ENCODE measurements at regions not wholly inside any gene's neighbourhood (a gene's known extent, or its start where the extent isn't known, plus 50 kb on each side); places are given as distances from the start of the nearest gene placed in this dataset.

DNA sequence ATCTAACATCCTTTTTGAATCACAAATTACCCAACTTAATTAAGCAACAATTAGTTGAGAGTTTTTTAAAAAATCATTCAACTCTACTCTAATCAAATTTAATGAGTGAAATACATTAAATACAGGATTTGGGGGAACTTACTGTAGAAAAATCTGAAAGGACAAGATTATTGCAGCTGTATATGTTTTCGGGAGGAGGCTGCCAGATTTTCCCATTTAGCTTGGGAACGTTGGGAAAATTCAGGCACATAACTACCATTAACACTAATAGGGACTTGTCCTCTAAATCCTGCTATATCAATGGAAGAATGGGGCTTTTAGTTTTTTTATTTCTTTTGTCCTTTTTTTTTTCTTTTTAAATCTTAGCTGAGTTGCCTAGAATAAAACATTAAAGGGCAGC is 691.4 kb upstream of the FZD8 start:
- Histone ChIP-seq H3K27me3 (ENCODE audit: insufficient read depth, low read length, poor library complexity, severe bottlenecking) (no peaks in the 10 kb centered on the region), H3K36me3 (ENCODE audit: insufficient read depth, low read length) (no peaks in the 10 kb centered on the region), H4K20me1 (ENCODE audit: insufficient read depth, low read length, poor library complexity, severe bottlenecking) (no peaks in the 10 kb centered on the region), H2AFZ (ENCODE audit: low read length) (no peak overlapping the region), H3K79me2 (ENCODE audit: insufficient read depth, low read length) (no peaks in the 10 kb centered on the region), H3K4me2 (ENCODE audit: low read depth, low read length, poor library complexity, severe bottlenecking) (no peak overlapping the region), H3K4me3 (ENCODE audit: low read length, poor library complexity, severe bottlenecking) (no peak overlapping the region), H3F3A (ENCODE audit: low read depth) (no peaks in the 10 kb centered on the region), H3K9ac (ENCODE audit: low read depth, low read length, poor library complexity, severe bottlenecking) (no peak overlapping the region), H3K9me3 (ENCODE audit: insufficient read depth, low read depth, low read length) (no peaks in the 10 kb centered on the region), H3K9me2 (replicated peaks; ENCODE audit: low read depth, low read length) (no peaks in the 10 kb centered on the region), H3K4me1 (ENCODE audit: insufficient read depth, low read length, poor library complexity, severe bottlenecking) (no peaks in the 10 kb centered on the region)
- TF ChIP-seq, protein P1, sequence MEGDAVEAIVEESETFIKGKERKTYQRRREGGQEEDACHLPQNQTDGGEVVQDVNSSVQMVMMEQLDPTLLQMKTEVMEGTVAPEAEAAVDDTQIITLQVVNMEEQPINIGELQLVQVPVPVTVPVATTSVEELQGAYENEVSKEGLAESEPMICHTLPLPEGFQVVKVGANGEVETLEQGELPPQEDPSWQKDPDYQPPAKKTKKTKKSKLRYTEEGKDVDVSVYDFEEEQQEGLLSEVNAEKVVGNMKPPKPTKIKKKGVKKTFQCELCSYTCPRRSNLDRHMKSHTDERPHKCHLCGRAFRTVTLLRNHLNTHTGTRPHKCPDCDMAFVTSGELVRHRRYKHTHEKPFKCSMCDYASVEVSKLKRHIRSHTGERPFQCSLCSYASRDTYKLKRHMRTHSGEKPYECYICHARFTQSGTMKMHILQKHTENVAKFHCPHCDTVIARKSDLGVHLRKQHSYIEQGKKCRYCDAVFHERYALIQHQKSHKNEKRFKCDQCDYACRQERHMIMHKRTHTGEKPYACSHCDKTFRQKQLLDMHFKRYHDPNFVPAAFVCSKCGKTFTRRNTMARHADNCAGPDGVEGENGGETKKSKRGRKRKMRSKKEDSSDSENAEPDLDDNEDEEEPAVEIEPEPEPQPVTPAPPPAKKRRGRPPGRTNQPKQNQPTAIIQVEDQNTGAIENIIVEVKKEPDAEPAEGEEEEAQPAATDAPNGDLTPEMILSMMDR (conservative IDR thresholded peaks at IDR 0.05; ENCODE audit: low read length): no peak
- TF ChIP-seq EZH2phosphoT487 (IDR thresholded peaks at IDR 0.05; ENCODE audit: borderline replicate concordance): no peak

DNA sequence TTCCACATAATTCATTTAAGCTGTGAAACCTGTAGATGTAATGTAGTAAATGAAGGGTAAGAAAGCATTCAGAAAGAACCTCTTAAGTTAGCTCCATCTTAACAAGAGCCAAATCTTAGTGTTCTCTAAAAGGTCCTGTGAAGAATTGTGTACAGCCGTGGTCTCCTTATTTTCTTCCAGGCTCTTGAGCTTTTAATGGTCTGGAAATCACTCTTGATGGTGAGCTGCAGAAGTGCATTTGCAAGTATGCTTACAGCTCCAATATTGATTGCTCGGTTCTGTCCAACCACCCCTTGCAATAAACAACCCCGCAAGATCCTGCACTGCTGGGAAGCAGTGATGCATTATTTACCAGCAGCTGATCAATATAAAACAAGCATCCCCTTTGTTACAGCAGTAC is 690.8 kb upstream of the FZD8 start:
- Histone ChIP-seq H3K9me3 (ENCODE audit: insufficient read depth, low read depth, low read length) (no peaks in the 10 kb centered on the region), H3K9ac (ENCODE audit: low read depth, low read length, poor library complexity, severe bottlenecking) (no peak overlapping the region), H3K79me2 (ENCODE audit: insufficient read depth, low read length) (no peaks in the 10 kb centered on the region), H3K4me2 (ENCODE audit: low read depth, low read length, poor library complexity, severe bottlenecking) (no peak overlapping the region), H3K27me3 (ENCODE audit: insufficient read depth, low read length, poor library complexity, severe bottlenecking) (no peaks in the 10 kb centered on the region), H3K4me1 (ENCODE audit: insufficient read depth, low read length, poor library complexity, severe bottlenecking) (no peaks in the 10 kb centered on the region), H3K9me2 (replicated peaks; ENCODE audit: low read depth, low read length) (no peaks in the 10 kb centered on the region), H3K36me3 (ENCODE audit: insufficient read depth, low read length) (no peaks in the 10 kb centered on the region), H3F3A (ENCODE audit: low read depth) (no peaks in the 10 kb centered on the region), H3K4me3 (ENCODE audit: low read length, poor library complexity, severe bottlenecking) (no peak overlapping the region), H2AFZ (ENCODE audit: low read length) (no peak overlapping the region), H4K20me1 (ENCODE audit: insufficient read depth, low read length, poor library complexity, severe bottlenecking) (no peaks in the 10 kb centered on the region)
- TF ChIP-seq, protein P1 (conservative IDR thresholded peaks at IDR 0.05; ENCODE audit: low read length): no peak

DNA sequence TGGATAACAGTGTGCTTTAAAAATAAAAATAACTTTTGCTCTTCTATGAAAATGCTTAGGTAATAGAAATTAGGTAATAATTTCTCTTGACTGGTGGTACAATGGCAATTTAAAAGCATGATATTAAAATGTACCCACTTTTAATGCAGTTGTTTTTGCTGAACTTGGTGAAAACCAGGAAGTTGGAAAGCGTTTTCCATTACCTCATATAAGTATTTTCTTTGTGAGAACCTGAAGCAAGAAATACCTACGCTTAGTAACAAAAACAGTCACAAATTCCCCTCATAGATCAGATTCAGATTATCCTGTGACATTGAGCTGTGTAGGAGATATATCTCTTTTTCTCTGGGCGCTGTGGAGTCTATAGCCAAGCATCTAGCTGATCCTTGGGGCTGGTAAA is 689.0 kb upstream of the FZD8 start:
- H3K9ac ChIP-seq (ENCODE audit: low read depth, low read length, poor library complexity, severe bottlenecking): no peak overlapping the region
- no peaks in the 10 kb centered on the region for H3K79me2 ChIP-seq (ENCODE audit: insufficient read depth, low read length)
- no peak overlapping the region for H2AFZ ChIP-seq (ENCODE audit: low read length)
- H3K27me3 ChIP-seq (ENCODE audit: insufficient read depth, low read length, poor library complexity, severe bottlenecking): no peaks in the 10 kb centered on the region
- H3K9me3 ChIP-seq (ENCODE audit: insufficient read depth, low read depth, low read length): no peaks in the 10 kb centered on the region
- TF ChIP-seq, protein P1 (conservative IDR thresholded peaks at IDR 0.05; ENCODE audit: low read length): no peak
- TF ChIP-seq EZH2phosphoT487 (IDR thresholded peaks at IDR 0.05; ENCODE audit: borderline replicate concordance): no peak
- no peaks in the 10 kb centered on the region for H4K20me1 ChIP-seq (ENCODE audit: insufficient read depth, low read length, poor library complexity, severe bottlenecking)
- no peaks in the 10 kb centered on the region for H3K9me2 ChIP-seq (replicated peaks; ENCODE audit: low read depth, low read length)
- H3K4me2 ChIP-seq (ENCODE audit: low read depth, low read length, poor library complexity, severe bottlenecking): no peak overlapping the region
- H3F3A ChIP-seq (ENCODE audit: low read depth): no peaks in the 10 kb centered on the region
- no peaks in the 10 kb centered on the region for H3K4me1 ChIP-seq (ENCODE audit: insufficient read depth, low read length, poor library complexity, severe bottlenecking)
- no peaks in the 10 kb centered on the region for H3K36me3 ChIP-seq (ENCODE audit: insufficient read depth, low read length)
- H3K4me3 ChIP-seq (ENCODE audit: low read length, poor library complexity, severe bottlenecking): no peak overlapping the region

All from Loucy (cell line).